ENCODE measurements at regions not wholly inside any gene's neighbourhood (a gene's known extent, or its start where the extent isn't known, plus 50 kb on each side); places are given as distances from the start of the nearest gene placed in this dataset.

GRCh38 chrX:126485409-126485808 is 67.2 kb downstream of the DCAF12L1 start:
- ChIA-PET CTCF (ENCODE audit: low intra/inter-chr PET ratio, low total read pairs) (no interaction called here), POLR2A (no interaction called here)
- intact Hi-C loops (cut with micrococcal nuclease; ENCODE audit: unreplicated experiment) (no loop called here), in situ Hi-C loops (cut with HindIII; ENCODE audit: extremely low pct_ligation_motif_present, low pct_unique_long_range_greater_than_20kb) (no loop called here)
- no peak for ATAC-seq
- no peaks in the 10 kb centered on the region for H3K4me1 ChIP-seq (ENCODE audit: insufficient read depth, low read length)
- peaks cover 6% of the 10 kb centered on the region; the same call in 1 of the 2 replicates for H3K9me3 ChIP-seq (ENCODE audit: low read length)
- WGBS (ENCODE audit: low lambda C conversion rate) = no CpG with 5 or more reads among the region's 1 CpG
- H3K36me3 ChIP-seq (replicated peaks in 1 of 2; ENCODE audit: control insufficient read depth in 1 of 2, insufficient read depth in 2 of 2, low read length in 2 of 2) = no peaks in the 10 kb centered on the region
- H3K4me2 ChIP-seq (ENCODE audit: low read depth, low read length) = no peak overlapping the region
- no peaks in the 10 kb centered on the region for H3K27me3 ChIP-seq (ENCODE audit: control insufficient read depth in 1 of 2, insufficient read depth in 2 of 2, low read length in 2 of 2)
- no peak overlapping the region for H2AFZ ChIP-seq (ENCODE audit: low read length)
- no peak for FAIRE-seq
- no peak overlapping the region for H3K9ac ChIP-seq (ENCODE audit: insufficient read depth, low read depth, low read length)
- H3K4me3 ChIP-seq (replicated peaks in 1 of 3; ENCODE audit: insufficient read depth in 1 of 3, low read depth in 2 of 3, low read length in 3 of 3) = no peak overlapping the region
- no peaks in the 10 kb centered on the region for H4K20me1 ChIP-seq (ENCODE audit: insufficient read depth, low read length)
- no peaks in the 10 kb centered on the region for H3K79me2 ChIP-seq (ENCODE audit: insufficient read depth, low read length)
- BruUV-seq (replicated peaks) = no TSS peak
- TF ChIP-seq, protein P1, sequence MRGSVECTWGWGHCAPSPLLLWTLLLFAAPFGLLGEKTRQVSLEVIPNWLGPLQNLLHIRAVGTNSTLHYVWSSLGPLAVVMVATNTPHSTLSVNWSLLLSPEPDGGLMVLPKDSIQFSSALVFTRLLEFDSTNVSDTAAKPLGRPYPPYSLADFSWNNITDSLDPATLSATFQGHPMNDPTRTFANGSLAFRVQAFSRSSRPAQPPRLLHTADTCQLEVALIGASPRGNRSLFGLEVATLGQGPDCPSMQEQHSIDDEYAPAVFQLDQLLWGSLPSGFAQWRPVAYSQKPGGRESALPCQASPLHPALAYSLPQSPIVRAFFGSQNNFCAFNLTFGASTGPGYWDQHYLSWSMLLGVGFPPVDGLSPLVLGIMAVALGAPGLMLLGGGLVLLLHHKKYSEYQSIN (CRISPR knock-in tag; IDR thresholded peaks at IDR 0.05; ENCODE audit: borderline replicate concordance) = no peak
- TF ChIP-seq MEIS2 (CRISPR knock-in tag; IDR thresholded peaks at IDR 0.05) (no peak), ZSCAN22 (CRISPR knock-in tag; IDR thresholded peaks at IDR 0.05) (no peak), FOSL1 (CRISPR knock-in tag; IDR thresholded peaks at IDR 0.05; ENCODE audit: borderline replicate concordance) (no peak), RFXAP (CRISPR knock-in tag; IDR thresholded peaks at IDR 0.05; ENCODE audit: borderline replicate concordance) (no peak), GABPB1 (CRISPR knock-in tag; IDR thresholded peaks at IDR 0.05) (no peak), ZNF782 (CRISPR knock-in tag; IDR thresholded peaks at IDR 0.05; ENCODE audit: borderline replicate concordance) (no peak), ZNF335 (CRISPR knock-in tag; IDR thresholded peaks at IDR 0.05) (no peak), ZNF598 (CRISPR knock-in tag; IDR thresholded peaks at IDR 0.05; ENCODE audit: borderline replicate concordance) (no peak), EP300 (IDR thresholded peaks at IDR 0.05; ENCODE audit: low read depth in 2 of 2, low read length in 2 of 2) (no peak), EP300 (CRISPR knock-in tag; IDR thresholded peaks at IDR 0.05; ENCODE audit: borderline replicate concordance) (no peak), NFIB (CRISPR knock-in tag; IDR thresholded peaks at IDR 0.05; ENCODE audit: borderline replicate concordance) (no peak), ATRX (CRISPR knock-in tag; IDR thresholded peaks at IDR 0.05; ENCODE audit: borderline replicate concordance) (no peak), SP140L (CRISPR knock-in tag; IDR thresholded peaks at IDR 0.05; ENCODE audit: borderline replicate concordance) (no peak), ZNF280D (CRISPR knock-in tag; IDR thresholded peaks at IDR 0.05) (no peak), ZNF569 (CRISPR knock-in tag; IDR thresholded peaks at IDR 0.05; ENCODE audit: borderline replicate concordance) (no peak), ELF1 (CRISPR knock-in tag; IDR thresholded peaks at IDR 0.05) (no peak), ZNF678 (CRISPR knock-in tag; IDR thresholded peaks at IDR 0.05) (no peak)
- TF ChIP-seq, protein P2, sequence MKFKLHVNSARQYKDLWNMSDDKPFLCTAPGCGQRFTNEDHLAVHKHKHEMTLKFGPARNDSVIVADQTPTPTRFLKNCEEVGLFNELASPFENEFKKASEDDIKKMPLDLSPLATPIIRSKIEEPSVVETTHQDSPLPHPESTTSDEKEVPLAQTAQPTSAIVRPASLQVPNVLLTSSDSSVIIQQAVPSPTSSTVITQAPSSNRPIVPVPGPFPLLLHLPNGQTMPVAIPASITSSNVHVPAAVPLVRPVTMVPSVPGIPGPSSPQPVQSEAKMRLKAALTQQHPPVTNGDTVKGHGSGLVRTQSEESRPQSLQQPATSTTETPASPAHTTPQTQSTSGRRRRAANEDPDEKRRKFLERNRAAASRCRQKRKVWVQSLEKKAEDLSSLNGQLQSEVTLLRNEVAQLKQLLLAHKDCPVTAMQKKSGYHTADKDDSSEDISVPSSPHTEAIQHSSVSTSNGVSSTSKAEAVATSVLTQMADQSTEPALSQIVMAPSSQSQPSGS (CRISPR knock-in tag; IDR thresholded peaks at IDR 0.05) = no peak
- DNase-seq (ENCODE audit: low spot score) = no peak
- H3K27ac ChIP-seq (ENCODE audit: extremely low read length, insufficient read depth, low read length) = no peak overlapping the region

All from HepG2 (cell line).